GM23338 (cell line): ENCODE measurements at regions not wholly inside any gene's neighbourhood (a gene's known extent, or its start where the extent isn't known, plus 50 kb on each side); places are given as distances from the start of the nearest gene placed in this dataset.

Experiments
- ATAC-seq: fragments of 200-7000 bp; cut with Tn5 transposase; 3 replicates; pipeline ENCODE4 v1.9.1; 2020
- DNase-seq: peaks from one replicate; pipeline ENCODE4 v3.0.0-alpha.2; 2015; ENCODE audit warnings: low spot score
- H2AFZ ChIP-seq: fragments of 200-600 bp; sonication (generic); 2 replicates; pipeline ENCODE4 v1.8.0; 2016; ENCODE audit warnings: antibody characterized with exemption, mild to moderate bottlenecking, moderate library complexity
- H3F3A ChIP-seq: fragments of 200-600 bp; sonication (generic); replicated peaks from 2 replicates; pipeline ENCODE4 v1.8.0; 2017; ENCODE audit warnings: antibody characterized with exemption, mixed run types, low read depth
- H3K27ac ChIP-seq: fragments of 200-600 bp; sonication (generic); 2 replicates; pipeline ENCODE4 v1.6.1; 2016; ENCODE audit warnings: low read depth
- H3K27me3 ChIP-seq: fragments of 200-600 bp; sonication (generic); 2 replicates; pipeline ENCODE4 v1.8.0; 2016; ENCODE audit warnings: mild to moderate bottlenecking, mixed run types, moderate library complexity; ENCODE audit not compliant: insufficient read depth
- H3K36me3 ChIP-seq: fragments of 200-600 bp; sonication (generic); 2 replicates; pipeline ENCODE4 v1.8.0; 2016; ENCODE audit warnings: mild to moderate bottlenecking; ENCODE audit not compliant: insufficient read depth
- H3K4me1 ChIP-seq: fragments of 200-600 bp; sonication (generic); 2 replicates; pipeline ENCODE4 v1.8.0; 2016; ENCODE audit warnings: mild to moderate bottlenecking, moderate library complexity; ENCODE audit not compliant: insufficient read depth
- H3K4me2 ChIP-seq: fragments of 200-600 bp; sonication (generic); 2 replicates; pipeline ENCODE4 v1.7.1; 2017; ENCODE audit warnings: mixed run types
- H3K4me3 ChIP-seq: fragments of 200-600 bp; sonication (generic); 2 replicates; pipeline ENCODE4 v1.6.1; 2016; ENCODE audit warnings: mixed run types
- H3K79me2 ChIP-seq: fragments of 200-600 bp; sonication (generic); replicated peaks from 2 replicates; pipeline ENCODE4 v1.8.0; 2017; ENCODE audit warnings: mild to moderate bottlenecking; ENCODE audit not compliant: insufficient read depth
- H3K9me2 ChIP-seq: fragments of 200-600 bp; sonication (generic); 2 replicates; pipeline ENCODE4 v1.8.0; 2017; ENCODE audit not compliant: insufficient read depth
- H4K20me1 ChIP-seq: fragments of 200-600 bp; sonication (generic); replicated peaks from 2 replicates; pipeline ENCODE4 v1.8.0; 2017; ENCODE audit warnings: mild to moderate bottlenecking; ENCODE audit not compliant: insufficient read depth
- H3K27ac Mint-ChIP-seq: 2 replicates; pipeline ENCODE4 v1.8.0; 2020; ENCODE audit warnings: inconsistent platforms, mild to moderate bottlenecking, moderate library complexity, mixed read lengths
- H3K27me3 Mint-ChIP-seq: 3 replicates; pipeline ENCODE4 v1.8.0; 2022; ENCODE audit warnings: low read depth, mild to moderate bottlenecking, moderate library complexity, mixed read lengths, inconsistent platforms; ENCODE audit not compliant: insufficient read depth, poor library complexity
- H3K36me3 Mint-ChIP-seq: 3 replicates; pipeline ENCODE4 v1.8.0; 2021; ENCODE audit warnings: low read depth, mild to moderate bottlenecking, inconsistent platforms, moderate library complexity, mixed read lengths
- H3K4me1 Mint-ChIP-seq: 3 replicates; pipeline ENCODE4 v1.8.0; 2020; ENCODE audit warnings: mild to moderate bottlenecking, inconsistent platforms, mixed read lengths
- H3K4me3 Mint-ChIP-seq: 3 replicates; pipeline ENCODE4 v1.8.0; 2021; ENCODE audit warnings: moderate library complexity, mild to moderate bottlenecking, inconsistent platforms, mixed read lengths
- H3K9me3 Mint-ChIP-seq: 3 replicates; pipeline ENCODE4 v1.8.0; 2020; ENCODE audit warnings: moderate library complexity, mild to moderate bottlenecking, inconsistent platforms, mixed read lengths
- CREB1 ChIP-seq: fragments of 250-450 bp; sonication (Bioruptor Pico); IDR thresholded peaks from 2 replicates; pipeline ENCODE4 v1.5.0; 2020; ENCODE audit warnings: low read depth, mild to moderate bottlenecking, moderate library complexity
- CTCF ChIP-seq, 2 experiments: fragments of 200-600 bp in 1 of 2; sonication (generic) in 1 of 2; conservative IDR thresholded peaks; 2 replicates each; pipeline versions ENCODE4 v1.5.1 to v1.6.1; 2016 to 2017; ENCODE audit warnings: antibody characterized with exemption in 2 of 2, low read depth in 2 of 2, mild to moderate bottlenecking in 2 of 2, moderate library complexity in 1 of 2
- ETS1 ChIP-seq: IDR thresholded peaks from 2 replicates; pipeline ENCODE4 v1.6.1; 2016; ENCODE audit warnings: antibody characterized with exemption
- EZH2 ChIP-seq: fragments of 200-600 bp; sonication (generic); IDR thresholded peaks from one replicate; pipeline ENCODE4 v1.8.0; 2017; ENCODE audit warnings: antibody characterized with exemption, mild to moderate bottlenecking, low read depth; ENCODE audit not compliant: unreplicated experiment
- EZH2phosphoT487 ChIP-seq: fragments of 200-600 bp; sonication (generic); IDR thresholded peaks from one replicate; pipeline ENCODE4 v1.8.1; 2018; ENCODE audit warnings: antibody characterized with exemption; ENCODE audit not compliant: unreplicated experiment
- JUNB ChIP-seq: IDR thresholded peaks from one replicate; pipeline ENCODE4 v1.6.1; 2016; ENCODE audit warnings: antibody characterized with exemption; ENCODE audit not compliant: unreplicated experiment
- NANOG ChIP-seq: IDR thresholded peaks from 2 replicates; pipeline ENCODE4 v1.6.1; 2016; ENCODE audit warnings: antibody characterized with exemption, borderline replicate concordance
- POLR2AphosphoS5 ChIP-seq: IDR thresholded peaks from 2 replicates; pipeline ENCODE4 v1.6.1; 2016; ENCODE audit warnings: antibody characterized with exemption, low read depth
- REST ChIP-seq: IDR thresholded peaks from one replicate; pipeline ENCODE4 v1.6.1; 2018; ENCODE audit warnings: antibody characterized with exemption; ENCODE audit not compliant: unreplicated experiment
- STAT1 ChIP-seq: IDR thresholded peaks from one replicate; pipeline ENCODE4 v1.6.1; 2016; ENCODE audit warnings: antibody characterized with exemption; ENCODE audit not compliant: unreplicated experiment
- ZNF114 ChIP-seq: fragments of 250-450 bp; sonication (Bioruptor Pico); IDR thresholded peaks from 2 replicates; pipeline ENCODE4 v1.5.0; 2020; ENCODE audit warnings: mild to moderate bottlenecking, moderate library complexity
- ZNF331 ChIP-seq: fragments of 250-450 bp; sonication (Bioruptor Pico); IDR thresholded peaks from 2 replicates; pipeline ENCODE4 v1.5.0; 2020; ENCODE audit warnings: low read depth, mild to moderate bottlenecking, moderate library complexity
- ZNF462 ChIP-seq: fragments of 250-450 bp; sonication (Bioruptor Pico); IDR thresholded peaks from 2 replicates; pipeline ENCODE4 v1.5.0; 2020; ENCODE audit warnings: mild to moderate bottlenecking, moderate library complexity

- ATAC-seq, result no peak
- H3K27ac ChIP-seq, result no peak overlapping the region
- no peaks in the 10 kb centered on the region for H3K36me3 ChIP-seq
- H3K27ac Mint-ChIP-seq, result no peak overlapping the region
- no peaks in the 10 kb centered on the region; the same call in 2 of the 3 replicates for H3K36me3 Mint-ChIP-seq
- no peak overlapping the region for H2AFZ ChIP-seq
- no peaks in the 10 kb centered on the region for H3K9me2 ChIP-seq
- TF ChIP-seq JUNB, result no peak
- TF ChIP-seq POLR2AphosphoS5, result no peak
- no peak for TF ChIP-seq ZNF462 (CRISPR knock-in tag)
- TF ChIP-seq STAT1, result no peak
- TF ChIP-seq CTCF (conservative IDR thresholded peaks at IDR 0.05; ENCODE audit: low read depth in 2 of 2), result no peak
- TF ChIP-seq CREB1, result no peak
- TF ChIP-seq ZNF331 (CRISPR knock-in tag), result no peak
- TF ChIP-seq EZH2, result no peak
- no peak for TF ChIP-seq ZNF114 (CRISPR knock-in tag)
- TF ChIP-seq REST, result no peak
- TF ChIP-seq EZH2phosphoT487, result no peak
- TF ChIP-seq NANOG, result no peak
- no peak for TF ChIP-seq ETS1
- no peak overlapping the region for H3K4me3 ChIP-seq
- no peaks in the 10 kb centered on the region for H4K20me1 ChIP-seq
- DNase-seq, result no peak
- no peaks in the 10 kb centered on the region for H3K27me3 Mint-ChIP-seq
- no peaks in the 10 kb centered on the region for H3K9me3 Mint-ChIP-seq
- no peaks in the 10 kb centered on the region for H3K4me1 ChIP-seq
- no peaks in the 10 kb centered on the region for H3K27me3 ChIP-seq
- H3K4me2 ChIP-seq, result no peak overlapping the region
- no peaks in the 10 kb centered on the region for H3F3A ChIP-seq
- peaks cover 6% of the 10 kb centered on the region for H3K4me1 Mint-ChIP-seq
- no peaks in the 10 kb centered on the region for H3K79me2 ChIP-seq
- no peak overlapping the region for H3K4me3 Mint-ChIP-seq
These were observed 337.4 kb upstream of the DCC start for GRCh38 chr18:52002600-52002999.
